Stimulated activated CD8-positive, alpha-beta memory T cell treated with anti-CD3 and anti-CD28 coated beads, Interleukin-2, amount 100 ng/mL, for 1 hour (primary cell): ENCODE measurements at regions not wholly inside any gene's neighbourhood (a gene's known extent, or its start where the extent isn't known, plus 50 kb on each side); places are given as distances from the start of the nearest gene placed in this dataset.
"Not testable (repeated sequence)": the region's sequence is repeated elsewhere in the genome, so short reads cannot be mapped to it uniquely, and the experiment has no call there.

ENCODE experiments used
- DNase-seq, 2 donors: peaks; one replicate each; pipeline ENCODE4 v3.0.0-alpha.2; 2020; ENCODE audit warnings: low read depth in 2 of 2

DNA sequence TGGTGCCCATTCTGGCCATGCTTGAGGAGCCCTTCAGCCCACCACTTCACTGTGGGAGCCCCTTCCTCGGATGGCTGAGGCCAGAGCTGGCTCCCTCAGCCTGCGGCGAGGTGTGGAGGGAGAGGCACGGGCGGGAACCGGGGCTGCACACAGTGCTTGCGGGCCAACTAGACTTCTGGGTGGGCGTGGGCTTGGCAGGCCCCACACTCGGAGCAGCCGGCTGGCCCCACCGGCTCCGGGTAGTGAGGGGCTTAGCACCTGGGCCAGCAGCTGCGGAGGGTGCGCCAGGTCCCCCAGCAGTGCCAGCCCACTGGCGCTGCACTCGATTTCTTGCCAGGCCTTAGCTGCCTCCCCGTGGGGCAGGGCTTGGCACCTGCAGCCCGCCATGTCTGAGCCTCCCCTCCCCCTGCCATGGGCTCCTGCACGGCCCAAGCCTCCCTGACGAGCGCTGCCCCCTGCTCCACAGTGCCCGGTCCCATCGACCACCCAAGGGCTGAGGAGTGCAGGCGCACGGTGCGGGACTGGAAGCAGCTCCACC is 554.2 kb downstream of the GABRG2 start:
- DNase-seq = not testable (repeated sequence)

DNA sequence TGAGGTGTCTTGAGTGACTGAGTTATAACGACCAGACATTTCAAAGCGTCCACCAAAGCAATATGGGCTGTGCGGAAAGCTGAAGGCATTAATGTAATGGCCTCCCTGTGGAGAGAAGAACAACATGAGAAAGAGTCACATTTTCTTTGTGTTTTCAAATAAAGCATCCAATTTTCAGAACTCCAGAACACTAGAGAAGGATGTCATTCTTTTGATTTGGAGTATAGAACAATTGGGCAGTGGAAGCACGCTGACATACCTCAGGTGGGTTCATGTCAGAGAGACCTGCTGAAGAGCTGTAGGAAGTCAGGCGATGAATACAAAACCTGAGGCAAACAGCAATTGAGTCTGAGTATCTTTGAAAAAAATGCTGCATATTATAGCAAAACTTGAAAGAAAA is 556.5 kb downstream of the GABRG2 start:
- no peak for DNase-seq

DNA sequence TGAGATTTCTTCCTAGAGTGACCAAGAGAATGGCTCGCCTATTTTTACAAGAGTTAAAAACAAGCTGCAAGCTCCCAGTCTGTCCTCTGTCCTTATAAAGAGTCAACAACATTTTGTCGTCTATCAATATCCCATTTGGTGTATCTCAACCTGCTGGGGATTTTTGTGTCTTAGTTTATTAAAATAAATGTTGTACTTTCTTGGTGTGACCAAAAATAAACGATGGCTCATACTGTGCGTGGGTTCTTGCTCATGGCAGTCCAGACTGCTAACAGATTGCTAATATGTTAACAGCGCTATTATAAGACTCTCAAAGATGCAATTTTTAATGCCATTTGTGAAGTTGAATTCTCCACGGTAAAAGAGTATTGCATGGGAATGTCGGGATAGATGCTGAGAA is 569.9 kb downstream of the GABRG2 start:
- DNase-seq = no peak

DNA sequence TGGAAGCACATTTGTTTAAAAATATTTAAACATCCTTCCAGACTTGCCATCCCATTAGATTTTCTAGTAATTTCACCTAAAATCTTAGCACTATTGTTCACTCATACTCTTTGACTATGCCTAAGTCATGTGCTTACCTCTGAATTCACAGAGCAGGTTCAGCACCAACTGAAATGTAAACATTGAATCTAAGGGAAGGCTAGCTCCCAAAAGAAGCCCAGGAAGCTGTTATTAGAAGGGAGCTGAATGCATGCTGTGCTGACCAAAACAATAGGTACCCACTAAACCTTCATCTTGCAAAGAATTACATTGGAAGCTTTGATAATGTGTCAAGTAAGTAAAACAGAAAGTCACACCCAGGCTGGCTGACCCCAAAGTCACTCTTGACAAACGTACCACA is 571.3 kb downstream of the GABRG2 start:
- no peak for DNase-seq

DNA sequence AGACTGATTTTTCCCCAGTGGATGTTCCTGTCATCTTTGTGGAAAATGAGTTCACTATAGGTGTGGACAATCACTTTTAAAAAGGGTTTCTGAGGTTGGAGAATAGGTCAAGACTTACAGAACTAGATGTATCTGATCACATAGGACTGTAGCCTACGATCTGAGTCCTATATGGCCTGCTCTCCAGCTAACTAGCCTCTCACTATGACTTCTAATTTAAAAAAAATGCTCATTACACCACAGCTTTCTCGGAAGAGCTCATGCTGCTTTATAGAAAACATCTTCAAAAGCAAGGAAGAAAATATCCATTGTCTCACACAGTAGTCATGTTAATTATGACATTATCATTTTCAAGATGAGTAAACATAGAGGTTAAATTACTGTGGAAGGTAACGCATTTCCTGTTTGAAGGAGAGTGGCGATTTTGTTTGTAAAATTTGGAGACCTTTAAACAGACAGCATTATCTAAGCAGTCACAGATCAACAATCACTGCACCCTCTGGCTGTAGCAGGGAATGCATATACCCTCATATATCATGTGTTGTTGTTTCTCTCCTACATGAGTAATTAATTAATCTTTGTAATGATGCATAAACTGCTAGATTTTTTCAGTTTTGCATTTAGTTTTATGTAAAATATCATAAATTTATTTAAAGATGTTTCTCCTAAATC is 573.7 kb downstream of the GABRG2 start:
- no peak for DNase-seq

DNA sequence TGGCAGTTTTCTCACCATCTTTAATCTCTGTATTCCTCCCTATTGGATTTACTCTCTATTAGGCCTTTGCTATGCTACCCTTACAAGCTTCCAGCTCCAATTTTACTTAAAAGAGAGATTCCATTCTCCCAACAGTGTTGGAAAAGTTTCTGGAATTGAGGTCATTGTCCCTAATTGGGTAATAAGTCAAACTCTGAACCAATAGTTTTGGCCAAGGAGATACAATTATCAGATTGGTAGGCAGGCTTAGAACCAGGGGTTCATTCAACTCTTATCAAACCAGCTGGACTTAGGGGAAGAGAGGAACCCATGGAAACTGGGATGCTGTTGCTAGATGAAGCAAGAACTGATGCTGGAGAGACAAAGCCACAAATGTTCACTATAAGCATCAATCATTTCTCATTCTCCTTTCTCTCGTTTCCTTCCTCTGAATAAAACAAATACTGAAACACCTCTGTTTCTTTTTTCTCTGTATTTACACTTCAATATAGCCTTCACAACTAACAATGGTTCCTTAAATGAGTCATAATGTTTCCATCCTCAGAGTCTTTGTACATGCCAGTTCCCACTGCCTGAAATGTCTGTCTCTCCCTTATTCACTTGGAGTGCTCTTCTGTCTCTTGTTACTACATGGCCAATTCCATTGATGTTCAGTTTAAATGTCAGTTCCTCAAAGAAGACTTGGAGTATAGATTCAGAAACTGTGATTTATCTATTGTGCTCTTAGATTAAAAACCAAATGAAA is 587.3 kb downstream of the GABRG2 start:
- no peak for DNase-seq

DNA sequence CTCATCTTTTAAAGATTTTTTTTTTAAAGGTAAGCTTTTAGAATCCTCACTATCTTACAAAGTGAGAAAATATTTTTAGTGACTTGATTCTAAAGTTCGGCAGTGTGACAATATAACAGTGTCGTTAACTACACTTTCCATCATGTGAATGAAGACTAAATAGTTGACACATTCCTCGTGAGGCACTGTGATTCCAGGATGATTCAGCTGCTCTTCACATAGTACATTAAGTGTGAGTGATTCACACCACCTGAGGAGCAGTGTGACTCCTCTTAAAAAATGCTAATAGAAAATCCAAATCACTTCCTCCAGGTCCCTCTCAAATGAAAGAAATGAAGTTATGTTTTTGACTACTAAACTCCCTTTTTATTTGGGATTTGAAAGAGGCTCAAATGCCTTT is 589.5 kb downstream of the GABRG2 start:
- no peak for DNase-seq

DNA sequence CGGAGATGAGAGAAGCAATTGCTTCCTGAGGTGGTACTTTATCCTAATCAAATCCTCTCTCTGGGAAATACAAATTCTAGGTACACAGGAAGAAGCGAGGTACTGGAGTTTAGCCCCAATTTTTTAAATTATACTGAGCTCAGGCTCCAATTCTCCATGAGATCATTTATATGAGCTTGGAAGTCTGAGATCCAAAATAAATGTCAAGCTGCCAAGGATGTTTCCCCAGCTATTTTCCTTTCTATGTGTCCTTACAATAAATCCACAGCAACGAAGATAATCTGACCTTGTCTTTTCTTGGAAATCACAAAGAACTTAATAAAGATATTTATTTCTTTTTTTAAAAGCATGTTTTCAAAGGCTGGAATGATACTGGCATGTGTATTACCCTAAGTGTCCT is 597.3 kb downstream of the GABRG2 start:
- DNase-seq = no peak

DNA sequence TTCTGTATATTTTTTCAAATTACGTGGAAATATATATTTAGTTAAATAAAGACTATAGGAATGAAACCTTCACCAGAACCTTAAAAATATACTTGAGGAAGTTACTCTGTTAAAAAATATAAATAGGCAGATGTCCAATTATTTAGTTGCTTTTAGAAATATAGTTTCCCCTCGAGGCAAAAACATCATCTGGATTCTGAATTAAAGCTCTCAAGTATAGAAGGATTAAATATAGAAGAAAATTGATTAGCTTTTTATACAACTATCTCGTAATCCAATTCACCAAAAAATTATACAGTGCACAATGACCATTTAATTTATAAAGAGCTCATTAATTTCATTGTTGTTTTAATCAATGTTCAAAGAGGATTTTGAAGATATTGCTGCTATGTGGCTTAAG is 601.4 kb downstream of the GABRG2 start:
- DNase-seq = no peak

DNA sequence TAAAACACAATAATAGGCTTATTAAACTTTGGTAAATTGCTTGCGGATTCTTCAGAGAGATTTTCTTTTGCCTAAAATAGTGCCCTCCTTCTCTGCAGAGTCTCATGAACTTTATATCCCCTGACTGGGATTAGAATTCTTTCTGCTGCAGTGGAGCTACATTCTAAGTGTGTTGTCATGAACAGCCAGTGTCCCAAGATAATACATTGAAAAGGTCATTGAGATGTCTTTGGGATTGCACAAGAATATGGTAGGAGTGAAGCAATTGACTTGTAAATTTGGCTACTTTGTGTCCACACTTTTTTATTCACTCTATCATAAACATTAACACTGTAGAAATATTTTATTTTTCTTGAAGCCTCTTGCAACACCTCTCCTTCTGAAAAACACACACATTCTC is 604.5 kb downstream of the GABRG2 start:
- no peak for DNase-seq

DNA sequence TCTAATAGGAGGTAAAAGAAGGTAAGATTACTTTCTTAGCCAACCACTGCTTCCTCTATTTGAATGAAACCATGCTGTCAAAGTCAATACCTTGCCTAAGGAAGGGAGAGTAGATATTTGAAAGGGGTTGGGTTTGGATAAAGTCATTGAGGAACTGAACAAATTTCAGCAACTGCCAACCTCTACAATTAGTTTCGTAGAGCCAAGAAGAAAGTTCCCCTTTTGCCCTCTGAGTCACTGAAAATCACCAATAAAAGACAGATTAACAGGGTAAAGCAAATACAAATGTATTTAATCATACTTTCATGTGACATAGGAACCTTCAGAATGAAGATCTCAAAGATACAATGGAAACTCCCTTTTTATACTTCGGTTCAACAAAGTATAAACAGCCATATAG is 615.7 kb downstream of the GABRG2 start:
- no peak for DNase-seq

DNA sequence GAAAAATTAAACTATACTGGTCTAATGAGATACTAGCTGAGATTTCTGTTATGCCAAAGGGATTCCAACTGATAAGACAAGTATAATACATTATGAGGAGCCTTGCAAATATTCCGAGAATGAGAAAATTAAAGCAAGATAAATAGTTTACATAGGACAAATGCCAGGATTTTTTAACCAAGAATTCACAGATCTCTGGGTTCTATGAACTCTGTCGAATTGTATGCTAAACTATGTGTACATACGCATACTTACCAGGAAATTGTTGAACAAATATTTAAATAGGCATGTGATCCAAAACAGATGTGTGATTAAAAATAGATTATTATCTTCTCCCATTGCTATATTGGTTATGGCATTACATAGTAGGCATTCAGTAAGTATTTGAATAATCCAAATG is 616.6 kb downstream of the GABRG2 start:
- DNase-seq = no peak

DNA sequence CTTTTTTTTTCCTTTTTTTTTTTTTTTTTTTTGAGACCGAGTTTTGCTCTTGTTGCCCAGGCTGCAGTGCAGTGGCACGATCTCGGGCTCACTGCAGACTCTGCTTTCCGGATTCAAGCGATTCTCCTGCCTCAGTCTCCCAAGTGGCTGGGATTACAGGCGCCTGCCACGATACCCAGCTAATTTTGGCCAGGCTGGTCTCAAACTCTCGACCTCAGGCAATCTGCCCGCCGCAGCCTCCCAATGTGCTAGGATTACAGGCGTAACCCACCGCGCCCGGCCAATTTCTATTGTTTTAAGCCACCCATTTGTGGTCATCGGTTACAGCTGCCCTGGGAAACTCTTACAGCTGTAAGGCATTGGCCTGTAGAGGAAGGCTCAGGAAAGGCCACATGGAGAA is 617.7 kb downstream of the GABRG2 start:
- DNase-seq = no peak

DNA sequence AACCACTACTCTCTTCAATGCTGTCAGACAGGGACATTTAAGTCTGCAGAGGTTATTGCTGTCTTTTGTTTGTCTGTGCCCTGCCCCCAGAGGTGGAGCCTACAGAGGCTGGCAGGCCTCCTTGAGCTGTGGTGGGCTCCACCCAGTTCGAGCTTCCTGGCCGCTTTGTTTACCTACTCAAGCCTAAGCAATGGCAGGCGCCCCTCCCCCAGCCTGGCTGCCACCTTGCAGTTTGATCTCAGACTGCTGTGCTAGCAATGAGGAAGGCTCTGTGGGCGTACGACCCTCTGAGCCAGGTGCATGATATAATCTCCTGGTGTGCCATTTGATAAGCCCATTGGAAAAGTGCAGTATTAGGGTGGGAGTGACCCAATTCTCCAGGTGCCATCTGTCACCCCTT is 628.7 kb downstream of the GABRG2 start:
- DNase-seq = not testable (repeated sequence)

DNA sequence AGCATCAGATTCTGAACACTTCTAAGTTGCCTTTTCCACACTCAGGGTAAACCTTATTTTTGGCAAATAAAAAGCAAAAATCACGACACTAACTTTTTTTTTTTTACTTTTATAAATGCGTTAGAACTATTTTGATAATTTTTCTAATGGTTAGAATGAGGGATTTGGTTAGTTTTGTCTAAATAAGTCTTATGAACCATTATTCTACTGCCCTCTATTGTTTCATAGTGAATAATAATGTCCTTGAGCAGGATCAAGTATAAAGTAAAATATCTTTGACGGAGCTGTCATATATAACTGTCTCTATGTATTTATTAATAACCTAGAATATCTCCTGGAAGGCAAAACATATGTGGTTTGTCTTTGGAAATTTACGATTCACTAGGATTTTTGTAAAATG is 631.8 kb downstream of the GABRG2 start:
- no peak for DNase-seq

DNA sequence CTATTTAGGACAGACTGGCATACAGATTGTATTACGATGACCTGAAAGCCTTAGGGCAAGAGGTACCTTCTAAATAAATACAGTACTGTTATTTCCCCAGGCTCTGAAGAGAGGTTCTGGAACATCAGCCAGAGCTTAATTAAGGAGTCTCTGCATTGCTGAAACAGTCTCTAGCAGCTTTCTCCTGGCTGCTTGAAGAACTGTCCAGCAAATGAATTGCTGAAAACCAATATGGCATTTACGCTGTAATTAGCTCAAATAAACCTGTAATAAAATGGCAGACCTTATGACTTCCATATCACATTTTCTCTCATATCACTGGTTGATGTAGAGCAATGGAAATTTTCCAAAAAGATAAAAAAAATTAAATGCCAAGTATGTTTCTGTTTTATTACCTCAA is 636.3 kb downstream of the GABRG2 start:
- DNase-seq = no peak

DNA sequence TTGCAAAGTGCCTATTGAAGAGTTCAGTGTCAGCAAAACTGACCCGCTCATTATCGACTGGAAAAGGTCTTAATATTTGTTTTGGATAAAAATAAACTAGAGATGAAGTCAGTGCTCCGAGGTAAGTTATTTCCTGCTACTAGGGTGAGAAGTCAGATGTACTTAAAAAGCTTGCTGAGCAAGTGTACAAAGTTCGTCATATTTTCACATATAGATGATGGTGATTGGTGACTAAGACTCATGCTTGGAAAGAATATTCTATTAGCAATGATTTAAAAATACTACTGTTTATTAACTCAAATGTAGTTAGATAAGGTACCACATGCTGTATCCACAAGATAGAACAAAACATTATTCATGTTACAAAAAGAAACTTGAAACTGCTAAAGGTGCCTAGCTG is 643.7 kb downstream of the GABRG2 start:
- DNase-seq = no peak

DNA sequence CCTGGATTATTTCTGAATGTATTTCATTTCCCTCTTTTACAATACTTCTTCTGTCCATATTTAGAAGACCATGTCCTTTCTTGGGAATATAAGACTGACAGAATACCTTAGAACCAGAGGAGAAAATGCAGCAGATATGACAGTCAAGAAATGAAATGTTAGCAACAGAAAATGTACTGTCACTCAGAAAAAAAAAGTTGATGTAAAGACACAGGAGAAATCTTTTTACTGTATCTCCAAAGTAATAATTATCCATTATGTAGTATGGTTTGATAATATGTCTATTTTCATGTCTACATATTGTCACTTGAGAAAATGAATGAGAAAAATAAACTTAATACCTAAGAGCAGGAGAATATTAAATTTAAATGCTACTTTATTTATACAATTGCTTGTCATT is 652.1 kb downstream of the GABRG2 start:
- DNase-seq = no peak

DNA sequence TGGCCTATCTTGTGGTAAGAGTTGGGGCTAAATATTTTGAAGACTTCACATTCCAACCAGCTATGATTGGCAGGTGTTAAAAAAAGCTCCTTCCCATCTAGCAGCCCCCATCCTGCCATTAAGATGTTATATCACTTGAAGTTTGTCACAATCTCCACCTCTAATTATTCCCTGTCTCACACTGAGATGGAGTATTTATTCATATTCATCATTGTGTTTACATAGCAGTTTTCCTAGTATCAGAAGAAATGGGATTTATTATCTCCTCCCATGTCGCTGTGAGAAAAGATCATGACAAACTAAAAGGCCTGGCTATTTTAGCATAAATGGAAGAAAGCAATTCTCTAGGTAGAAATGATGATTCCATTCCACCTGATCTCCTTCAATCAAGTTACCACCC is 653.6 kb downstream of the GABRG2 start:
- DNase-seq = no peak

DNA sequence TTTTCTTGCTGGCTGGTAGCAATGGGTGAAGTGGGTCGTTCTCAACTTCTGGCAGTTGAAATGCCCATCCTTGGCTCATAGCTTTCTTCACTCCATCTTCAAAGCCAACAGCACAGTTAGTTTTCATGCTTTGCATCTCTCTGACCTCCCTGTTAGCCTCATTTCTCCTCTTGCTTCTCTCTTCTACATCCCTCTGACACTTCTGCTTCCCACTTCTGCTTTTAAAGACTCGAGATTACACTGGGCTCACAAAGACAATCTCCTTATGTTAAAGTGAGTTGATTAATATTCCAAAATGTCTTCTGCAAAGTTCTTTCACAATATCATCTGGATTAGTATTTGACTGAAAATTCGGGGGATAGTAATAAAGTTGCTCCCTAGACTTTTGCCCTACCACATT is 684.8 kb upstream of the CCNG1 start:
- DNase-seq = no peak

DNA sequence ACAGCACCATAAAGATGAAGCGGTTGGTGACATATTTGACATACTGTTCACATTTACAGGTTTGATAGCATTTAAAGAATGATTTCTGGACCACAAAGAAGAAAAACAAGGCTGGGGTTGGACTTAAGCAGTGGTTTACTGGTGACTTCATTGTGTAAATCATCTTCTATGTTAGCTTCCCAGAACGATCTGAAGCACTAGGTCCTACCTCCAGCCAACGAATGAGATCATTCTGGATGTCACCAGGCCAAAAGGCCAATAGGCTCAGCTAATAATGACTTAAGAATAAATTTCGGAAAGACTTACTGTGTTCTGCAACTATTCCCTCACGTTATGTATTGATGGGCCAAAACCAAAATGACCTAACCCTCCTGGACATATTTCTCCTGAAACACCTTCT is 675.3 kb upstream of the CCNG1 start:
- DNase-seq = no peak

DNA sequence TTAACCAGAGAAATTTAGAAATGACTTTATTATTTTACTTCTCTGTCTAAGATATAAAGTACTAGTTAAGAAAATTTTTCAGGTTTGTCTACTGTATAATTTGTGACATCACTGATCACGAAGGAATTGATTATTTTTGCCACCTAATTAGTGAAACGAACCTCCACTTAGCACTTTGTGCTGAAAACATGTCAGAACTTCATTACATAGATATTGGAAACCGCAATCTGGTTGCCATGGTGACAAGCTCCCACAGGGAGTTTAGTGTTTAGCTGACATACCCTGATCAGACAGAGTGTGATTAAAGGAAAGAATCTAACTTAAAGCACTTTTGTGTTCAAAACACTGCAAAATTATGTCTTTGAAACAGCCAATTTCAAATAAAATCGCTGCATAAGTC is 668.4 kb upstream of the CCNG1 start:
- no peak for DNase-seq

DNA sequence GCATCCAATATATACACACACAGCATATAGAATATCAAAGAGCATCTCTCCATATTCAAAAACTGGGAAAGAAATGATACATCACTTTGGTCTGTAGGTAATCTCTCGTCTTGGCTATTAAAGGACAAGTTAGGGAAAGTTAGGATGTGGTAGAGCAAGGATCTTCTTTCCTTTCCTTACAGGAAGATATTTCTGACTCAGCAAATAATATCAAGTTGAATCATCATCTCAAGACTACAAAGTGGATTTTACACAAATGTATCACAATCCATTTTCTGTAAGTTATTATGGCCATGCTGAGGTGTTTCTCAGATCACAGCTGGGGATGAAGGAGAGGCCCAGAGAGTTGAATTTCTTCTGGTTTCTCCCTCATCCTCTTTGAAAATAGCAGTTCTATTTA is 651.7 kb upstream of the CCNG1 start:
- DNase-seq = no peak

DNA sequence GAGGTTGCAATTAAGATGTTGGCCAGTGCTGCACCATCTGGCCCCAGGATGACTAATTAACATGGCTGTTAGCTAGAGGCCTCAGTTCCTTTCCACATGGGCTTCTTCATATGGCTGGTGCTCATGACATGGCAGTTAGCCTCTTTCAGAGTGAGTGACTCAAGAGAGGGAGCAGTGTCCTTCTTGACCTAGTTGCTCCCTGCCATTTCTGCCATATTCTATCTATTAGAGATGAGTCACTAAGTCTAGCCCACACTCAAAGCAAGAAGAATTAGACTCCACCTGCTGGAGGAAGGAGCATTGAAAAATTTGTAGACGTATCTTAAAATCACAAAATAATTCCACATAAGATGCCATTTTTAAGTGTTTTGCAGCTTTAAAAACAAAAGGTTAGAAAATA is 651.2 kb upstream of the CCNG1 start:
- no peak for DNase-seq
